GM11168 (cell line): ENCODE measurements at regions not wholly inside any gene's neighbourhood (a gene's known extent, or its start where the extent isn't known, plus 50 kb on each side); places are given as distances from the start of the nearest gene placed in this dataset.

Experiments
- in situ Hi-C: fragments of 300-500 bp; cut with MboI; formaldehyde crosslinking; loops from one replicate; pipeline ENCODE4 v1.12.0; 2022; ENCODE audit warnings: low sequenced_read_pairs; ENCODE audit not compliant: unreplicated experiment

DNA sequence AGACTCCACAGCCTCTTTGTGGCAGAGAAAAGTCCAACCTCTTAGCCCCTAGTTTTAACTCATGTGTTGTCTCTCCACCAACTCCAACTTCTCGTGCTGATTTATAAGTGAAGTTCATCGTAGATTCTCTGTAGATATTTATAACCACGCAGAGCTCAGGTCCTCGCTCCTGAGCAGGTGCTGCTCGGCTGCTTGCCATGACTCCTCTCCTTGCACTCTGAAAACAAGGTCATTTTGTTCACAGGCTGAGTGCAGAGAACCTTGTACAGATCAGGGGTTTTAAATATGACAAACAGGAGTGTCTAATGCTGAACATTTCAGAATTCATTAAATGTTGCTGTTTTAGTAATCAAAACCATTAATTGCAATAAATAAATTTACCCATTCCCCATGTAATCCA lies 330.8 kb upstream of the GYPC start:
- in situ Hi-C loops = no loop called here

GRCh38 chr2:126329173-126329572 lies 326.8 kb upstream of the GYPC start:
- in situ Hi-C loops = no loop called here

- in situ Hi-C loops = no loop called here
These were observed 313.5 kb upstream of the GYPC start for GRCh38 chr2:126342457-126342856.

DNA sequence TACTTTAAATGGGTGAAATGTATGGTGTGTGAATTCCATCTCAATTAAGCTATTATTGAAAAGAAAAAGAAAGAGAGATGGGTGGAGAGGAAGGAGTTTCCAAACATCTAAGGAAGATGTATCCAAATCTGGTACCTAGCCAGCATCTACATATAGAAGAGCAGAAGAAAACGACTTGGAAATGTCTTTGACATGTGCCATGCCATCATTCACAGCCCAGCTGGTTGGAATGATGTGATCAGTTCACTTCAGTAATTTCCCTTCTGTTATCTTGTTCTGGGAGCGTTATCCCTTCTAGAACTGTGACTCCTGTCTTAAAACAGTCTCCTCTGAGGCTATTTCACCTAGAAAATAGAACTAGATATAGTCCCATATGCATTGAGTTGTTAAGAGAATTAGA lies 312.8 kb upstream of the GYPC start:
- in situ Hi-C loops = no loop called here

GRCh38 chr2:126344493-126344892 lies 311.5 kb upstream of the GYPC start:
- in situ Hi-C loops = no loop called here

- in situ Hi-C loops = no loop called here
These were observed 310.3 kb upstream of the GYPC start for GRCh38 chr2:126345691-126346090.

- in situ Hi-C loops = no loop called here
These were observed 299.3 kb upstream of the GYPC start for GRCh38 chr2:126356631-126357030.

DNA sequence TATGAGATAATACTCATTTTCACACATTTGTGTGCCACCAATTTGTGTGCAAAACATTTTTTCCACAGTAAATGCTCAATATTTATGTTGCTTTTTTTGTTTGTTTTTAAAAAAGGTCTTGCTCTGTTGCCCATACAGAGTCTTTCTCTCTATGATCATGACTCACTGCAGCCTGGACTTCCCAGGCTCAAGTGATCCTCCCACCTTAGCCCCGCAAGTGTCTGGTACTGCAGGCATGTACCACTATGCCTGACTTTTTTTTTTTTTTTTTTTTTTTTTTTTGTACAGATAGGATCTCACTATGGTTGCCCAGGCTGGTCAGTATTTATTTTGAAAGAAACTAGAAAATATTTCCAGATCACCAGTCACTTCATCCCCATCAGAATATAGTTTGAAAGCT lies 297.8 kb upstream of the GYPC start:
- in situ Hi-C loops = no loop called here

GRCh38 chr2:126359494-126359893 lies 296.5 kb upstream of the GYPC start:
- in situ Hi-C loops = no loop called here

- in situ Hi-C loops = no loop called here
These were observed 288.6 kb upstream of the GYPC start for GRCh38 chr2:126367361-126367760.

DNA sequence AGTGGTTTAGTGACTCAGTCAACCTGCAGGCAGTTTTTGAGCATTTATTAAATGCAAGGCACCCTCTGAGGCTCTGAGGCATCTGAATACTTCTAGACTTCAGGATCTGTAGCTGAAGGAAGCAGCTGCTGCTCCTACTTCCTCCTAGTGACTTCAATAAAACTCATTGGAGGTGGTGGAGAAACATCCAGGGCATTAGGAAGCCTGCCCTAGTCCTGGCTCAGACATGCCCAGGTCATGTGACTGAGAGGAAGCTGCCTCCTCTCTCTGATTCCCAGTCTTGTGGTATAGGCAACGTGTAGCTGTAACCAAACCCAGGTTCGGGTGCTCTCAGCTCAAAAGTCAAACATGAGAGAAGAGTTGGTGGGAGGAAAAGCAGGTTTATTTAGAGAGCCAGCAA lies 287.2 kb upstream of the GYPC start:
- in situ Hi-C loops = no loop called here

DNA sequence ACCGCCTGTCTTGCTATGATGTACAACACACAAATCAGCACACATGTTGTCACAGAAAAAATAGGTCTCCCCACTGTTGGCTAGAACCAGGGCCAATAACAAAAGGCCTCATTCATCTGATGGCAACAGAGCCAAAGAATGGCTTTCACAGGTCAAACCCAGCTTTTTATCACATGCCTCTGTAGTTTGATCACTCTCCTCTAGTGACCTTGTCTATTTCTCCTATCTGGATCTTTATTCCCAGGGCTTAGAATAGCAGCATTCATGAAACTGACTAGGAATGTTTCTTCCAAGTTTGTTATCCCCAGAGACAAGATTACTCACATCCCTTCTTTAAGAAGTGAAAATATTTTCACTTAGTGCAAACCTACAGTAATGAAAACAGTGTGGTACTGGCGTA lies 285.8 kb upstream of the GYPC start:
- in situ Hi-C loops = no loop called here

- in situ Hi-C loops = no loop called here
These were observed 283.6 kb upstream of the GYPC start for GRCh38 chr2:126372406-126372805.

DNA sequence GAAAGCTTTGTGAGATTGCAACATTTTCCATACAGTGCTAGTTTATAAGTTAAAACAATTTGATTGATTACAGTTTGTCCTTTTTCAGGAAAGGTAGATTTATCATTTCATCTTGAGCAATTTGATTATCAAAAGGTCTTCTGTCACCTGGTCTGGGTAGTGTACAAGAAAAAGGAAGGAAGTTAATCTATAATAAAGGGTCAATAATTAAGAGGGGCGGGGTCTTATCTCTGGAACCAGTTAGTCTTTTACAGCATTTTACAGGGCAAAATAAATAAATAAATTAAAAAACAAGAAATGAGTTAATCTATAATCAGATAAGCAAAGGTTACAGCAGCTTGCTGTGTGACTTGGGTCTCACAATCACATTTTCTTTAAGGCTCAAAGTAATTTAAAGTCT lies 277.8 kb upstream of the GYPC start:
- in situ Hi-C loops = no loop called here

GRCh38 chr2:126381091-126381490 lies 274.9 kb upstream of the GYPC start:
- in situ Hi-C loops = no loop called here

DNA sequence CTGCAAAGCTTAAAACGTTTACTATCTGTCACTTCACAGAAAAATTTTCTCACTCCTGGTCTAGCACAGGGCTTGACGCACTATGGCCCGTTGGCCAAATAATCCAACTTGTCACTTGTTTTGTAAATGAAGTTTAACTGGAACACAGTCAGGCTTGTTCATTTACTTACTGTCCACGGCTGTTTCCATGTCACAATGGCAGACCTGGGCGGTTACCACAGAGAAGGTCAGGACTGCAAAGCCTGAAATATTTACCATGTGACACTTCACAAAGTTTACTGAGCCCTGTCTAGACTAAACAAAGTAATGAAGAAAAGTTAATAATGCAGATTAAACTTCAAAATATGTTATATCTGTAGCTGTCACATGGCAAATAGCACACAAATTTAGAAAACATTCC lies 273.0 kb upstream of the GYPC start:
- in situ Hi-C loops = no loop called here

DNA sequence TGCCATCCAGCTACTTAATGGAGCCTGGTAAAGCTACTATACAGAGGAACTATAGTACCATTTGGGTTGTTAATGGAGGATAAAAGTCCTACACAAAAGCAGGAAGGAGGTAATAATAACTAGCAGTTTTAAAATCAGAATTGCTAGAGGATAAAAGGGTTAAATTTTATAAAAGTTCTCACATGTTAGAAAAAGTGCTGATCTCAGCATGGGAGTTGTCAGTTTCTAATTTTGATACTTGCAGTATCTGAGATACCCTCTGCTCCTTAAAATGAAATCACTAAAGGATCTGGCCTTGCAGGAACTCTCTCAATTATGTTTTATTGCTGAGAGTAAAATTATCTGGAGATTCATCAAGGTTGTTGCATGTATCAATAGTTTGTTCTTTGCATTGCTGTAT lies 272.2 kb upstream of the GYPC start:
- in situ Hi-C loops = no loop called here

DNA sequence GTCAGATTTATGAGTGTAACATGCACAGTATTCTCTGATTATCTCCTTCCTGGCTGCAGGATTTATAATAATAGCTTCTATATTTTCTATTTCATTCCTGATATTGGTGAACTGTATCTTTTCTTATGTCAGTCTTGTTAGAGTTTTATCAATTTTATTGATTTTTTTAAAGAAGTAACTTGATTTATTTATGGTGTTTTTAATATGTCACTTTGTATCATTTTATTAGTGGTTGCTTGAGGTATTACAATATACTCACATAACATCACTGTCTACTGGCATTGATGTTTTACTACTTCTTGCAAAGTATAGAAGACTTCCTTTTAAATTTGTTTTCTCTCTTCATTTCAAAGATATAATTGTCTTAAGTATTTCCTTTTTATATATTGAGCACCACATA lies 270.5 kb upstream of the GYPC start:
- in situ Hi-C loops = no loop called here

DNA sequence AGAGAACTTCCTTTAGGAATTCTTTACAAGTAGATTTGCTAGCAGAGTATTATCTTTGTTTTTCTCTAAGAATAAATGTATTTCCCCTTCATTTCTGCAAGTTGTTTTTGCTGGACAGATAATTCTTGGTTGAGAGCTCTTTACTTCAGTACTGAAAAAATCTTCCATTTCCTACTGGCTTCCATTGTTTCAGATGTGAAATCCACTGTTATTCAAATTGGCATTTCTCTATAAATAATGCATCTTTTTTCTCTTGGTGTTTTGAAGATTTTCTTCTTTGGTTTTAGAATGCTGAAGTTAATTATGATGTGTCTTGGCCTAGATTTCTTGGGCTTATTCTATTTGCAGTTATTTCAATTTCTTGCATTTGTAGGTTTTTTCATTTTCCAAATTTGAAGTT lies 270.0 kb upstream of the GYPC start:
- in situ Hi-C loops = no loop called here

- in situ Hi-C loops = no loop called here
These were observed 266.5 kb upstream of the GYPC start for GRCh38 chr2:126389446-126389845.

GRCh38 chr2:126392889-126393288 lies 263.1 kb upstream of the GYPC start:
- in situ Hi-C loops = no loop called here

GRCh38 chr2:126399001-126399400 lies 257.0 kb upstream of the GYPC start:
- in situ Hi-C loops = no loop called here

DNA sequence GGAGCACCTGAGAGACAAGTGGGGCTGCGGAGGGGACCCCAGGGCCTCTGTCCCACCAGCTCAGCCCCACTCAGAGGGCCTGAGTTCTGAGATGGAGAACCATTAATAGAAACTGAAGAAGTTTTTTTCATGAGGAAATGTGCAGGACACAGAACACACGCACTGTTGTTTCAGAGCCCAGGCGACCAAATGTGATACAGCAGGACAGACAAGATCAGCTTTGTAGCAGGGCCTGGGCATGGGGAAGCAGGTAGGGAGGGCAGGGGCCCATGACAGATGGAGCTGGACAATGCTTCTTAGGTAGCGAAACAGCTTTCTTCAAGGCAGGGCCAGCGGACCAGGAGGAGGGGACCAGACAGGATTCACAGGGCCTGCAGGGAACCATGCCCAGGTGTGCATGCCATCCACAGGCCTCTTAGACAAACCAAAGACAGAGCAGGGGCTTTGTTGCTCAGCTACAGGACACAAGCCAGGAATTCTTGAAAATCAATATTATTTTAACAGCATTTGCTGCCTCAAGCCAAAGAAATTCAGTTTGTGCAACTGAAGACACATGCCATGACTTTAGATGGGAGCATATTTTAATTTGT lies 252.8 kb upstream of the GYPC start:
- in situ Hi-C loops = no loop called here
